Activated CD8-positive, alpha-beta T cell treated with anti-CD3 and anti-CD28 coated beads for 36 hours (primary cell): ENCODE measurements at regions not wholly inside any gene's neighbourhood (a gene's known extent, or its start where the extent isn't known, plus 50 kb on each side); places are given as distances from the start of the nearest gene placed in this dataset.
"Not testable (repeated sequence)": the region's sequence is repeated elsewhere in the genome, so short reads cannot be mapped to it uniquely, and the experiment has no call there.

ENCODE experiments used
- ATAC-seq: fragments of 200-7000 bp; cut with Tn5 transposase; one replicate; pipeline ENCODE4 v1.10.0; 2021; ENCODE audit warnings: mild to moderate bottlenecking, moderate library complexity
- CTCF ChIA-PET: fragments of 350-600 bp; sonication (Branson Sonifier 250); formaldehyde crosslinking; loops from one replicate; lab custom pipeline; 2021; ENCODE audit warnings: antibody characterized with exemption; lab: Charles Lee
- POLR2A ChIA-PET: fragments of 350-600 bp; sonication (Branson Sonifier 250); formaldehyde crosslinking; loops from one replicate; lab custom pipeline; 2021; ENCODE audit warnings: antibody characterized with exemption; lab: Charles Lee
- DNase-seq: peaks from one replicate; pipeline ENCODE4 v3.0.0-alpha.2; 2020
- H3K27ac Mint-ChIP-seq: one replicate; pipeline ENCODE4 v1.8.0; 2021; ENCODE audit warnings: mild to moderate bottlenecking, mixed read lengths
- H3K27me3 Mint-ChIP-seq: one replicate; pipeline ENCODE4 v1.8.0; 2021; ENCODE audit warnings: mixed read lengths
- H3K36me3 Mint-ChIP-seq: one replicate; pipeline ENCODE4 v1.8.0; 2021; ENCODE audit warnings: low read depth, mixed read lengths
- H3K4me1 Mint-ChIP-seq: one replicate; pipeline ENCODE4 v1.8.0; 2021; ENCODE audit warnings: low read depth, mixed read lengths
- H3K4me3 Mint-ChIP-seq: one replicate; pipeline ENCODE4 v1.8.0; 2021; ENCODE audit warnings: mild to moderate bottlenecking, moderate library complexity, mixed read lengths
- H3K9me3 Mint-ChIP-seq: one replicate; pipeline ENCODE4 v1.8.0; 2021; ENCODE audit warnings: mixed read lengths
- intact Hi-C: fragments of 100-400 bp; cut with micrococcal nuclease; formaldehyde crosslinking; loops from one replicate; pipeline ENCODE4 v1.10.0; 2022
- TF ChIP-seq, protein P1 (sequence below): fragments of 200-600 bp; IDR thresholded peaks from one replicate; pipeline ENCODE4 v1.8.0; 2022; ENCODE audit warnings: antibody characterized with exemption, mild to moderate bottlenecking

DNA sequence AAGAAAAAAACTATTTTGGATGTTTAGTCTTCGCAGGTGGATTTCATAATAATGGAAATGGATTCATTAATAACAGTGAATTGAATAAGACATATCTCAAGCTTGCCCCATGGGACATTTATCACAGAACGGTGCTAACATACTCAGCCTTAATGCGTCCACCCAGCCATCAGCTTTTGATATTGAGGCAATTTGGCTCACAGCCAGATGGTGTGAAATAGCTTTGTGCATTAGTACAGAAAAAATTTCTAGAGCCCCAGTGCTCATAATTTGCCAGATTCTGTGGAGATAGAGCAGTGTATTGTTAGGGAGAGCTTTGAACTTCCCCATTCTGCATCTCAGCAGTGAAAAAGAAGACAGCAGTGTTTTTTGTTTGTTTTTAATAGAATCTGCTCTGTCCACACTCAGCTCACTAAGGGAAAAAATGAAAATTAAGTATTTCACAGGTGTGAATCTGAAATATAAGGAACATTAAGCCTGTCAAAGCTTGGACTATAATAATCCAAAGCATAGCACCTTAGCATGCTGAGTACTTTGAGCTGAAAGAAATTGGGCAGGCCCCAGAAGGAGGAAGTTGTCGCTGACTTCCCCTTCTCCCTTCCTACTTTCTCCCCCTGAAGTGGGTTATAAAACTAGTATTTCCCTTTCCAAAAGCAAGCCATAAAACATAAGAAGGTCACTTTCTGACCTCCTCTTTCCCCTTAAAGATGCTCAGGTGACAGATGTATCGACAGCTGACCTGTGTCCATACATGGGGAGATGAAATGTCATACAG lies 295.8 kb downstream of the MAGEB5 start:
- TF ChIP-seq, protein P1, sequence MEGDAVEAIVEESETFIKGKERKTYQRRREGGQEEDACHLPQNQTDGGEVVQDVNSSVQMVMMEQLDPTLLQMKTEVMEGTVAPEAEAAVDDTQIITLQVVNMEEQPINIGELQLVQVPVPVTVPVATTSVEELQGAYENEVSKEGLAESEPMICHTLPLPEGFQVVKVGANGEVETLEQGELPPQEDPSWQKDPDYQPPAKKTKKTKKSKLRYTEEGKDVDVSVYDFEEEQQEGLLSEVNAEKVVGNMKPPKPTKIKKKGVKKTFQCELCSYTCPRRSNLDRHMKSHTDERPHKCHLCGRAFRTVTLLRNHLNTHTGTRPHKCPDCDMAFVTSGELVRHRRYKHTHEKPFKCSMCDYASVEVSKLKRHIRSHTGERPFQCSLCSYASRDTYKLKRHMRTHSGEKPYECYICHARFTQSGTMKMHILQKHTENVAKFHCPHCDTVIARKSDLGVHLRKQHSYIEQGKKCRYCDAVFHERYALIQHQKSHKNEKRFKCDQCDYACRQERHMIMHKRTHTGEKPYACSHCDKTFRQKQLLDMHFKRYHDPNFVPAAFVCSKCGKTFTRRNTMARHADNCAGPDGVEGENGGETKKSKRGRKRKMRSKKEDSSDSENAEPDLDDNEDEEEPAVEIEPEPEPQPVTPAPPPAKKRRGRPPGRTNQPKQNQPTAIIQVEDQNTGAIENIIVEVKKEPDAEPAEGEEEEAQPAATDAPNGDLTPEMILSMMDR = no peak
- H3K27me3 Mint-ChIP-seq = no peaks in the 10 kb centered on the region
- no peaks in the 10 kb centered on the region for H3K4me1 Mint-ChIP-seq
- POLR2A ChIA-PET = no interaction called here
- no peaks in the 10 kb centered on the region for H3K9me3 Mint-ChIP-seq
- no peak for DNase-seq
- H3K36me3 Mint-ChIP-seq = no peaks in the 10 kb centered on the region
- H3K27ac Mint-ChIP-seq = no peak overlapping the region
- intact Hi-C loops = no loop called here
- CTCF ChIA-PET = no interaction called here
- ATAC-seq = no peak
- H3K4me3 Mint-ChIP-seq = no peak overlapping the region

DNA sequence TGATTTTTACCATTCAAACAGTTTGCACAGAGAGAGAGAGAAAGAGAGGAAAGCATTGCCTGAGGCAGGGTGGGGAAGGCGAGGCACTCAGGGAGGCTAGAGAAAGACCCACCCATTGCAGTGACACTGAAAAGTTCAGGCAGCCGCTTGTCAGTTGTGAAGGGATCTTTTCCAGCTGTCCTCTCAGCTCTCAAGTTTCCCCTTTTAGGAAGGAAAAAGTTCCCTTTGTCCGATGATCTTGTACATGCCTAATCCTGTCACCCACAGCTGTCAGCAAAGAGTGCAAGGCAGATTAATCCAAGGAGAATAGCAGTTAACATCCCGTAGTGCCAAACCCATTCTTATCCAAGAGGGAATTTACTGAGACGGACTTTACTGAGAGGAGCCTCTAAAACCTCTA lies 255.0 kb downstream of the MAGEB5 start:
- Mint-ChIP-seq H3K36me3 (no peaks in the 10 kb centered on the region), H3K4me3 (no peak overlapping the region)

DNA sequence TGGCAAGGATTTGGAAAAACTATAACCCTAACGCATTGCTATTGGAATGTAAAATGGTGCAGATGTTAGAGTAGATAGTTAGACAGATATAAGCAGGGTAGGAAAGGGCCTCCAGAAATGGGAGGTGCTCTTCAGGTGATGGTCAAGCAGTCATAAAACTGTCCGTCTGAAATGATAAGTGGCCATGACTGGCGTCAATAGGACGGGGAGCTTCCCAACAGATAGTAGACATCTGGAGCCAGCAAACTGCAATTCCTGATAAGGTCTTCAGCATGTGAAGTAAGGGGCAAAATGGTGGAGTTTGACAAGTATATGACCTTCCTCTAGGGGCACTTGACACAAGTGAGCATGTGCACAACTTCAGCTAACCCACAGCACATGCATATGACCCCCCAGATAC lies 250.4 kb downstream of the MAGEB5 start:
- H3K27ac Mint-ChIP-seq = no peak overlapping the region
- TF ChIP-seq, protein P1 = no peak
- H3K27me3 Mint-ChIP-seq = no peaks in the 10 kb centered on the region
- CTCF ChIA-PET = no interaction called here
- no peaks in the 10 kb centered on the region for H3K4me1 Mint-ChIP-seq
- no peak overlapping the region for H3K4me3 Mint-ChIP-seq
- DNase-seq (no peak), ATAC-seq (no peak)
- H3K9me3 Mint-ChIP-seq = peaks cover 4% of the 10 kb centered on the region
- no peaks in the 10 kb centered on the region for H3K36me3 Mint-ChIP-seq
- intact Hi-C loops = no loop called here
- POLR2A ChIA-PET = no interaction called here

More for the DNA sequence above, 255.0 kb downstream of the MAGEB5 start:
- DNase-seq = no peak
- ATAC-seq = no peak
- ChIA-PET CTCF (no interaction called here), POLR2A (no interaction called here)
- Mint-ChIP-seq H3K27ac (no peak overlapping the region), H3K27me3 (no peaks in the 10 kb centered on the region), H3K9me3 (peaks cover 3% of the 10 kb centered on the region), H3K4me1 (no peaks in the 10 kb centered on the region)
- TF ChIP-seq, protein P1 = no peak
- intact Hi-C loops = no loop called here

DNA sequence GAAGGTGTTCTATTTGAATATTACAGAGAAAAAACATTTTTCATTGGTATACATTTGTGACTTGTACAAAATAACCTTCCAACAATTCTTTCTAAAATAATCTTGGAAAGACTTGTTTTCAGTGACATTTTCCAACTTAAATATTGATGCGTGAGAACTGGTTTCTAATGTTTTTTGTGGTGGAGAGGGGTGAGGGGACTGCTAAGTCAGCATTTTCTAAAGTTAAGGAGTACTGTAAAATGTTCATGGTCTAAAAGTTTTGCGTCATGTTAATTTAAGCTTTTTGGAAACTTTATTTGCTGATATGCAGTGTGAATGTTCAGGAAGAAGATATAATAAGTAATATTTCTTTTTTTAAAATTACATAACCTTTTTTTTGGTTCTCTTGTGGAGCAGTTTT lies 229.3 kb downstream of the MAGEB5 start:
- ATAC-seq (no peak), DNase-seq (no peak)
- intact Hi-C loops = no loop called here
- ChIA-PET POLR2A (no interaction called here), CTCF (no interaction called here)
- TF ChIP-seq, protein P1 = no peak
- peaks cover 1% of the 10 kb centered on the region for H3K9me3 Mint-ChIP-seq
- H3K36me3 Mint-ChIP-seq = no peaks in the 10 kb centered on the region
- no peak overlapping the region for H3K27ac Mint-ChIP-seq
- H3K4me1 Mint-ChIP-seq = no peaks in the 10 kb centered on the region
- no peaks in the 10 kb centered on the region for H3K27me3 Mint-ChIP-seq
- H3K4me3 Mint-ChIP-seq = no peak overlapping the region

DNA sequence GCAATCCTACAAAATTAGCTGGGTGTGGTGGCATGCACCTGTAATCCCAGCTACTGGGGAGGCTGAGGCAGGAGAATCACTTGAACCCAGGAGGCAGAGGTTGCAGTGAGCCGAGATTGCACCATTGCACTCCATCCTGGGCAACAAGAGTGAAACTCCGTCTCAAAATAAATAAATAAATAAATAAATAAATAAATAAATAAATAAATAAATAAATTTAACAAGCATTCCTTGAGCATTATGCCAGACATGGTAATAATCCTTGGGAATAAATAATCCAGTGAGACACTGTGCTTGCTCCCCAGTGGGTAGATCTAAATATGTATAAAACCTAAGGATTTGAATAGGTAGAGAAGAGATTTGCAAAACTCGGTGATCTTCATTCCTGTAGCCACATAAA lies 228.4 kb downstream of the MAGEB5 start:
- H3K9me3 Mint-ChIP-seq, H3K27ac Mint-ChIP-seq, H3K27me3 Mint-ChIP-seq, CTCF ChIA-PET, H3K36me3 Mint-ChIP-seq, intact Hi-C loops, POLR2A ChIA-PET, H3K4me1 Mint-ChIP-seq, DNase-seq, ATAC-seq, H3K4me3 Mint-ChIP-seq: not testable (repeated sequence)
